HG03095 (cell line): ENCODE measurements at regions not wholly inside any gene's neighbourhood (a gene's known extent, or its start where the extent isn't known, plus 50 kb on each side); places are given as distances from the start of the nearest gene placed in this dataset.
"Not testable (repeated sequence)": the region's sequence is repeated elsewhere in the genome, so short reads cannot be mapped to it uniquely, and the experiment has no call there.

Source experiments
- ATAC-seq: cut with Tn5 transposase; IDR thresholded peaks from one replicate; pipeline ENCODE4 v1.9.1; 2021; ENCODE audit warnings: moderate library complexity; ENCODE audit not compliant: unreplicated experiment

DNA sequence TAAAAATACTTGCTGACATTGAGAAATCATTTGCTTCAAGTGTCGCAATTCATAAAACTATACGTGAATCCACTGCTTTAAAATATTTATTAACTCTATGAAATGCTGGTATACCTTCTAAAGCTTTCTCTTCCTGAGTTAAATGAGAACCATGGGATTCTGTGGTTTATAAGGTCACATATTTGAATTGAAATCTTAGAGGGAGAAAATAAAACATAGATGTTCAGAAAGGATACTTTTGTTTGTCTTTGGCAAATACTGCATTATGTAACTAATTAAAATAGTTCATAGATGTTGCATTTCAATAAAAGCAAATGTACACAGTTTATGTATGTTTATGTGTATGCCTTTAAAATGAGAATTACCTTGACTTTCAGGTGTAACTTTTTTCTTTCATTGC is 250.1 kb downstream of the FAM170A start:
- ATAC-seq: no peak

- ATAC-seq: no peak
These were observed 265.7 kb downstream of the FAM170A start for GRCh38 chr5:119895066-119895465.

GRCh38 chr5:119896826-119897536 is 267.6 kb downstream of the FAM170A start:
- ATAC-seq: no peak

GRCh38 chr5:119897537-119898370 is 268.4 kb downstream of the FAM170A start:
- ATAC-seq: no peak

DNA sequence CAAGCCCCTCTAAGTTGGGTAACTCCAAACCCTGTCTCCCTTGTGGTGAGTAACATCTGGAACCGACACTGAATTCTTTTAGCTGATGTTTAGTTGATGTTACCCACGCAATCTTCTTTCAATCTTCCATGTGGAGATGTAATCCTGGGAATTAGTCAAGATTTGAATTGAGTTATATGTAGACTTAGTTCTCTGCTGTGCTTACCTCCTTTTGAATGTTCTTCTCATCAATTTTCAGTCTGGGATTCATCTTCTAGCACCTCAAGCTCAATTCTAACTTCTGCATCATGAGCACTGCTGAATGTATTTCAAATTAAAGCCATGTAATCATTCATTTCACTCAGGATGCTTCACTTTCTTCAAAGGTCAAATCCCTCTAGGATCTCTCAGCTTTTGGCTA is 270.6 kb downstream of the FAM170A start:
- ATAC-seq: no peak

DNA sequence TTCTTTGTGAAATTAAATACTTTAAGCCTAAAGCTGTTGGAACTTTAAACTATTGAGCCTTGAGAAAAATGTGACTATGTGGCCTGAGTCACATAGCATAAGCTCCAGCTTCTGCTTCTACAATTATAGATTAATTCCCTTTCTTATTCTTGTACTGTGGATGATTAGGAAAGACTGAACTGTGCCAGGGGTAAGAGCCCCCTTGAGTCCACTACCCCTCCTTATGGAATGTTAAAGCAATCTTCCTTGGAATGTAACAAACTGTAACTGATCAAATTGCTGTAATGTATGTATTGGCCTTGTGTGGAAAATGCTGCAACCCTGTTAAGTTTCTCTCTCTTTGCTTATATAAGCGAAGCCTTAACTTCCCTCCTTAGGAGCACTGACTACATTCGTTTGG is 273.2 kb downstream of the FAM170A start:
- ATAC-seq: no peak

DNA sequence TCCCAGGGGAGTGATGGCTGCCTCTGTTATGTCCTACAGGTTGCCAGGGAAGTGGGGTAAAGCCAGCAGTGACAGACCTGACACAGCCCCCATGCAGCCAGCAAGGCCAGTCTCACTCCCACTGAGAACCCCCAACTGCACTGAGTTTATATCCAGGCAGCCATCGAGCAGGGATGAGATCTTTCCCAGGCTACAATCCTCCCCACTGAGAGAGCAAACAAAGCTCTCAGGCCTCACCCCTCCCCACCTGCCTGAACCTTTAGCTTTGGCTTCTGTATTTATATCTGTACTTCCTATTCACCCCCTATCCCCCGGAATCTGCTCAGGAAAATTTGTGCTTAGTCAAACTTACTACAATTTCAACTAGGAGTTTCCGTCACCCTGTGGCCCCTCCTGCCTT is 284.1 kb downstream of the FAM170A start:
- ATAC-seq: no peak

DNA sequence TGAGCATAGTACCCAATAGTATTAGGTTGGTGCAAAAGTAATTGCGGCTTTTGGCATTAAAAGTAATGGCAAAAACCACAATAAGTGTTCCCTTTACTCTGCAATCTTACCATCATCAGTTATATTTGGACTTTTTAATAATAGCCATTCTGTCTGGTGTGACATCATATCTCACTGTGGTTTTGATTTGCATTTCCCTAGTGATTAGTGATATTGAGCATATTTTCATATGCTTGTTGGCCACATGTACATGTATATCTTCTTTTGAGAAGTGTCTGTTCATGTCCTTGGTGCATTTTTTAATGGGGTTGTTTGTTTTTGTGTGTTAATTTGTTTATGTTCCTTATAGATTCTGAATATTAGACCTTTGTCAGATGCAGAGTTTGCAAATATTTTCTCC is 289.9 kb downstream of the FAM170A start:
- ATAC-seq: no peak

DNA sequence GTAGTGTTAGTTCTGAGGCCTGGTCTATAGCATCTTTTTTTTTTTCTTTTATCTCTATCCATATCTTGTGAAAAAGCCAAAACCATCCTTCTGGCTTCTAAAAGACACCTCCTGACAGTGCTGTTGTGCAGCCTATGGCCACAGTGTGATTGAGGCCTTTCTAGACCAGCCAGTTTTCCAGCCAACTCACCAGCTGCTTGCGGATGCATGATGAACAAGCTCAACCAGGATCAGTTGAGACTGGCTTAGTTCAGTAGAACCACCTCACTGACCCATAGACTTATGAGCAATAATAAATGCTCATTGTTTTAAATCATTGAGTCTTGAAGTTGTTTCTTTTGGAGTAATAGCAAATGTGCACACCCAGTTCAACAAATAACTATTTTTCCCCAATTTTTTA is 296.9 kb downstream of the FAM170A start:
- no peak for ATAC-seq

GRCh38 chr5:119928974-119929373 is 299.6 kb downstream of the FAM170A start:
- ATAC-seq: no peak

DNA sequence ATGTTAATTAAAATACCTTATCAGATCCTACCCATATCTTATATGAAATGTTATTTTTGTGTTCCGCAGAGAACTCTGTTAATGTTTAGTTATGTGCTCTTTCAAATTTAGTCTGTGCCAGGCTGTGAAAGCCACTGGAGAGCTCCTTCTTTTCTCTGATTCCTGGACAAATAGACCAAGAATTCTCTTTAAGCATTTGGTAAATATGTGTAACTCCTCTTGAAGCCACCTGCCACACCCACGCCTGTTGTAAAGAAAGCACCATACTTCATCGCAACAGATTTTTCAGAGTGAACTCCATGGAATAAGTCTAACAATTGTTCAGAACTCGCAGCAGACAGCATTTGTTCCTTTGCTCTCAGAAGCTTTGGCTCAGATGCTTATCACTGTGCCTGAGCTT is 301.1 kb downstream of the FAM170A start:
- no peak for ATAC-seq

DNA sequence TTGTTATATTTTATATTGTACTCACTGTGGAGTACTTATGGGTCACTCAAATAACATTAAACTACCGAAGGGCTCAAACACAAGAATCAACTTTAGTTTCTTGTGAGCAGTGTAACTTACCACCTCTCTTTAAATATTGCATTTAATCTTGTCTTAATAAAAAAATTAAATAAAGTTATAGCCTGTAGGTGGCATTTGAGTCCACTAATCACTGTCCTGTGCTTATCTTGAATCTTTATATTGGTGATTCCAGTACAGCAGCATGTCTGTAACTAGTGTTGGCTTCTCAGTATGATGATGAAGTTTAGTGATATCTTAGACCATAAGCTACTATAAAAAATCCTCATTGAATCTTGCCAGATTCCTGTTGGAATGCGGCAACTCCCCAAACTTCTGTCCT is 313.8 kb downstream of the FAM170A start:
- ATAC-seq: no peak

DNA sequence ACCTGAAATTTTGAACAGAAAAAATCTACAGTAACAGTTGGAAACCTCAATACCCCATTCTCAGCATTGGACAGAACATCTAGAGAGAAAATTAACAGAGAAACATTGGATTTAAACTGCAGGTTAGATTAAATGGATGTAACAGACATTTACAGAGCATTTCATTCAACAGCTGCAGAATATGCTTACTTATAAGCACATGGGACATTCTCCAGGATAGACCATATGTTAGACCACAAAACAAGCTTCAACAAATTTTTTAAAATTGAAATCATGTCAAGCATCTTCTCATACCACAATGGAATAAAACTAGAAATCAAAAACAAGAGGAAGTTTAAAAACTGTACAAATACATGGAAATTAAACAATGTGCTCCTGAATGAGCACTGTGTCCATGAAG is 316.3 kb downstream of the FAM170A start:
- ATAC-seq: no peak

DNA sequence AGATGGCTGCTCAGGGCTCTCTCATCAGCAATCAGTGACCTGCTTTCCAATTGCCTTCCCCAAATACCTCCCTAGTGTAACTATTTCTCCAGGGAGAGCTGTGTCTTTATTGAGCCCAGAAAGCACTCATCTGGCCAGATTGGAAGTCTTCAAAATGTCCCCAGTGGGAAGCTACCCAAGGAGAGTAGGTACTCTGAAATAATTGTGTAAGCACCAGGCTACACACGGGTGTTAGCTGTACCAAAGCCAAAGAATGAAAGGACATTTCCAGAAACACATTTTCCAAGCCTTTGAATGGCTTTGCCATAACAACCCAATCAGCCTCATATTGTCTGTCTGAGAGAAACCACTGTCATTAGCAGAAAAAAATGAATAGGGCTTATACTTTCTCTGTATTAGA is 318.8 kb downstream of the FAM170A start:
- ATAC-seq: no peak

DNA sequence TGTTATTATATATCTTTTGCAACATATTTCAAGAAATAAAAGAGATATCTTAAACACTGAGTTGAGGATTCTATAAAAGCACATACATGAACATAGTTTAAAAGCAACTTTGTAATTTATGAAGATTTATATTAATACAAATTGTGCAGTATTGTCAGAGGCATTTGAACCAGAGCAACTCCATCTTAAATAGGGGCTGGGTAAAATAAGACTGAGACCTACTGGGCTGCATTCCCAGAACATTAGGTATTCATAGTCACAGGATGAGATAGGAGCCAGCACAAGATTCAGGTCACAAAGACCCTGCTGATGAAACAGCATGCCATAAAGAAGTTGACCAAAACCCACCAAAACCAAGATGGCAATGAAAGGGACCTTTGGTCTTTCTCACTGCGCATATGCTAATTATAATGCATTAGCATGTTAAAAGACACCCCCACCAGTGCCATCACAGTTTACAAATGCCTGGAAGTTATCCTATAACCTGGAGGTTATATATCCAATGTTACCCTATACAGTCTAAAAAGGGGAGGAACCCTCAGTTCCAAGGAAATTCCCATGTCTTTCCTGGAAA is 320.2 kb downstream of the FAM170A start:
- ATAC-seq: no peak

DNA sequence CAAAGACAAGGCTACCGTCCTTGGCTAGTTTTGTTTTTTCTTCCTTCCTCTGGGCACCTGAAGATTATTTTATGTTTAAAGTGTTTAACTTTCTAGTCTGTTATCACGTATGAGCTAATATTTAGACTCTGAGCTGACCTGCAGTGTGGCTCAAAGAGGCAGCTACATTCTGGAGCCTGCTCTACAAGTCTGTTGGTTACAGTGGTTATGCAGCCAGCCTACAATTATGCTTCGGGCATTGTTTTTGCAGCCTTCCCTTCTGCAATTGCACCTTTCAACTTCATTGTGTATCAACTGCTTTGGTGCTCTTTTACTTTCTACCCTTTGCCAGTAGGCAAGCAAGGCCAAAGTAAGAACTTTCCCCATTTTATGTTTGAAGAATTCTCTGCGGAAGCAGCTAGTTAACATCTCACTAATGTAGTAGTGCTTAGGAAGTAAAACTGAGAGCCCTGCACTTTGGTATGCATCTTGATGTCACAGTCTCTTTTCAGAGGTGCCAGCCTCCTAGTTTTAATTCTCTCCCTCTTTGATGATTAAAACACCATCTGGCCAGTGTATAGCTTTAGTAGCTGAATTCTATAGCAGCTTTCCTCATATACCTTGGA is 322.1 kb downstream of the FAM170A start:
- no peak for ATAC-seq

GRCh38 chr5:119953474-119953873 is 324.1 kb downstream of the FAM170A start:
- no peak for ATAC-seq

DNA sequence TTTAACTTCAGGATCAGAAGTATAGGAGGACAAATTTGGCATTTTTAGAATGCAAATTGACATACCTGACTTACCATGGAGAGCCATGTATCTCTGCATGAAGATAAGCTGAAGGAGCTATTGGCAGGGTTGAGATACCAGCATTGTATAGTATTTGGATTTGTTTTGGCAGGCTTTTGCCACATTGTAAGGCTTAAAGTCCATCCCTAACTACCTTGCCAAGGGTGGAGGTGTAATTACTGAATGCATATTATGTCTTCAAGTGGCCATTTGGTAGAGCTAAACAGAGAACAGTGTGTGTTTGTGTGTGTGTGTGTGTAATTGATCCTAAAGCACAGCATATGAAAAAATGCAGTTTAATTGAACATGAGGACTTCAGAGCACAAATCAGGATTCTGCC is 324.7 kb downstream of the FAM170A start:
- ATAC-seq: no peak

DNA sequence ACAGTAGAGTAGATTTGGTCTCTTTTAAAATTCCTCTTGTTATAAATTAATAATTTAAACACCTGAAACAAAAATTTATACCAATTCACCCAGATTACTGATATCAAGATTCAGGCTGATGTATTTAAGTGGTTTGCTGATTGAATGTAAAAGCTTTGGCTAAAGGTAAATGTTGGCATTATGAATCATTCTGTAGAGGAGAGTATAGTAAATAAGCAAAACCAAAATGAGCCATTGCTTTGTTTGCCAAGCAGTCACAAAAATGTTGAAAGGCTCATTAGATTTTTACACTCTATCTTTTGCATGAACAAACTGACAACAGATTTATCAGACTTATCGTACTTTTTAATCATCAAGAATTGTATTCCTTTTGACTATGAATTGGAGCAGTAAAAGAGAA is 332.6 kb downstream of the FAM170A start:
- ATAC-seq: no peak

GRCh38 chr5:119966028-119966427 is 336.7 kb downstream of the FAM170A start:
- ATAC-seq: no peak

- ATAC-seq: no peak
These were observed 339.3 kb downstream of the FAM170A start for GRCh38 chr5:119968690-119969089.

GRCh38 chr5:119987077-119987476 is 357.7 kb downstream of the FAM170A start:
- not testable (repeated sequence) for ATAC-seq
